ENCODE measurements at regions not wholly inside any gene's neighbourhood (a gene's known extent, or its start where the extent isn't known, plus 50 kb on each side); places are given as distances from the start of the nearest gene placed in this dataset.
"Not testable (repeated sequence)": the region's sequence is repeated elsewhere in the genome, so short reads cannot be mapped to it uniquely, and the experiment has no call there.

DNA sequence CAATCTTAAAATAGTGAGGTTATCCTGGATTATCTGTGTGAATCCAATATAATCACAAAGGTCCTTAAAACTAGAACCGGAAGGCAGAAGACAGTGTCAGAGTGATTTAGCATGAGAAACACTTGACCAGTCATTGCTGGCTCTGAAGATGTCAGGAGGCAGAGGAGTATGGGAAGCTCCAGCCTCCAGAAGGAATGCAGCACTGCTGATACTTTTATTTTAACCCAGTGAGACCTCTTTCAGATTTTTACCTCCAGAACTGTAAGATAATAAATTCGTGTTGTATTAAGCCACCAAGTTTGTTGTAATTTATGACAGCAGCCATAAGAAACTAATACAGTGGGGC is 134.4 kb upstream of the ZC3H12C start:
- Histone ChIP-seq H3K4me1 (ENCODE audit: control insufficient read depth, insufficient read depth, low read length) (no peaks in the 10 kb centered on the region), H3K27me3 (ENCODE audit: control insufficient read depth, insufficient read depth) (no peaks in the 10 kb centered on the region), H3K4me3 (ENCODE audit: low read length) (no peak overlapping the region), H3K9me3 (ENCODE audit: control insufficient read depth, low read length) (no peaks in the 10 kb centered on the region), H3K27ac (ENCODE audit: low read length) (no peak overlapping the region)
- no peak for DNase-seq
- no peak for ATAC-seq
- WGBS, result 59% methylated on average over 2 of the region's 2 CpGs
- intact Hi-C loops (cut with DNase I), result loop anchor here in 1 of 4 donors (10.0 kb wide), 1 partner anchor 136 kb away; the partner anchor contains the start of gene ZC3H12C

GRCh38 chr11:109960831-109961230 is 132.4 kb upstream of the ZC3H12C start:
- Histone ChIP-seq H3K27ac (ENCODE audit: low read length) (no peak overlapping the region), H3K4me1 (ENCODE audit: control insufficient read depth, insufficient read depth, low read length) (no peaks in the 10 kb centered on the region), H3K9me3 (ENCODE audit: control insufficient read depth, low read length) (no peaks in the 10 kb centered on the region), H3K4me3 (ENCODE audit: low read length) (no peak overlapping the region), H3K27me3 (ENCODE audit: control insufficient read depth, insufficient read depth) (no peaks in the 10 kb centered on the region)
- intact Hi-C loops (cut with DNase I), result no loop called here
- ATAC-seq, result peak; percentile 86 to 97
- 50% methylated on average over 2 of the region's 2 CpGs for WGBS
- DNase-seq, result peak; percentile 76 to 90 (median 85)

GRCh38 chr11:109961261-109961660 is 131.9 kb upstream of the ZC3H12C start:
- ATAC-seq (no peak), DNase-seq (no peak)
- no peaks in the 10 kb centered on the region for H3K4me1 ChIP-seq (ENCODE audit: control insufficient read depth, insufficient read depth, low read length)
- intact Hi-C loops (cut with DNase I), result no loop called here
- no peaks in the 10 kb centered on the region for H3K9me3 ChIP-seq (ENCODE audit: control insufficient read depth, low read length)
- no peaks in the 10 kb centered on the region for H3K27me3 ChIP-seq (ENCODE audit: control insufficient read depth, insufficient read depth)
- H3K27ac ChIP-seq (ENCODE audit: low read length), result no peak overlapping the region
- WGBS, result 86% methylated on average over 2 of the region's 2 CpGs
- no peak overlapping the region for H3K4me3 ChIP-seq (ENCODE audit: low read length)

DNA sequence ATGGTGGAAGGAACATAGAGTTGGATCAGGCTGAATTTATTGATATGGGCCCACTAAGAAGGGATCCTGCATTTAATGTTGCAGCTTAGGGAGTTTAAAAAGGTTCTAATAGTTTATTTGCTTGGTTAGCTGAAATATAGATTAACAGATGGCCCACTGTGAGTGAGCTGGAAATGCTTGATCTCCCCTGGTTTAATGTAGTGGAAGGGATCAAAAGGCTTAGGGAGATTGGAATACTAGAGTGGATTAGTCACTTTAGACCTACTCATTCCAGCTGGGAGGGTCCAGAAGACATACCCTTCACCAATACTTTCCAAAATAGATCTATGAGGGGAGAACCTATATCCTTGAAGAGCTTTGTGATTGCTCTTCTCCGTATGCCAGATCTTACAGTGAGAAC is 130.1 kb upstream of the ZC3H12C start:
- ATAC-seq, result no peak
- DNase-seq, result no peak
- H3K27ac ChIP-seq (ENCODE audit: low read length), result no peak overlapping the region
- H3K9me3 ChIP-seq (ENCODE audit: control insufficient read depth, low read length), result no peaks in the 10 kb centered on the region
- no peak overlapping the region for H3K4me3 ChIP-seq (ENCODE audit: low read length)
- 95% methylated on average over 1 of the region's 1 CpG for WGBS
- intact Hi-C loops (cut with DNase I), result no loop called here
- no peaks in the 10 kb centered on the region for H3K27me3 ChIP-seq (ENCODE audit: control insufficient read depth, insufficient read depth)
- no peaks in the 10 kb centered on the region for H3K4me1 ChIP-seq (ENCODE audit: control insufficient read depth, insufficient read depth, low read length)

- no peak overlapping the region for H3K27ac ChIP-seq (ENCODE audit: low read length)
- H3K4me1 ChIP-seq (ENCODE audit: control insufficient read depth, insufficient read depth, low read length), result no peaks in the 10 kb centered on the region
- intact Hi-C loops (cut with DNase I), result no loop called here
- over 99% methylated on average over 2 of the region's 2 CpGs for WGBS
- H3K27me3 ChIP-seq (ENCODE audit: control insufficient read depth, insufficient read depth), result no peaks in the 10 kb centered on the region
- no peaks in the 10 kb centered on the region for H3K9me3 ChIP-seq (ENCODE audit: control insufficient read depth, low read length)
- no peak overlapping the region for H3K4me3 ChIP-seq (ENCODE audit: low read length)
- ATAC-seq, result no peak
- no peak for DNase-seq
Observed at GRCh38 chr11:109964487-109964886, 128.7 kb upstream of the ZC3H12C start.

DNA sequence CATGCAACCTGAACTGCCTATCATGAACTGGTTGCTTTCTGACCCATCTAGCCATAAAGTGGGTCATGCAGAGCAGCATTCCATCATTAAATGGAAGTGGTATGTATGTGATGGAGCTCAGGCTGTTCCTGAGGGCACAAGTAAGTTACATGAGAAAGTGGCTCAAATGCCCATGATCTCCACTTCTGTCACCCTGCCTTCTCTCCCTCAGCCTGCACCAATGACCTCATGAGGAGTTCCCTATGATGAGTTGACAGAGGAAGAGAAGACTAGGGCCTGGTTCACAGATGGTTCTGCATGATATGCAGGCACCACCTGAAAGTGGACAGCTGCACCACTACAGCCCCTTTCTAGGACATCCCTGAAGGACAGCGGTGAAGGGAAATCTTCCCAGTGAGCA is 127.7 kb upstream of the ZC3H12C start:
- H3K4me1 ChIP-seq (ENCODE audit: control insufficient read depth, insufficient read depth, low read length); ATAC-seq; H3K27me3 ChIP-seq (ENCODE audit: control insufficient read depth, insufficient read depth); H3K27ac ChIP-seq (ENCODE audit: low read length); intact Hi-C loops (cut with DNase I); H3K4me3 ChIP-seq (ENCODE audit: low read length); H3K9me3 ChIP-seq (ENCODE audit: control insufficient read depth, low read length); DNase-seq: not testable (repeated sequence)
- 98% methylated on average over 1 of the region's 1 CpG for WGBS

GRCh38 chr11:109965926-109966325 is 127.3 kb upstream of the ZC3H12C start:
- H3K4me1 ChIP-seq (ENCODE audit: control insufficient read depth, insufficient read depth, low read length); H3K4me3 ChIP-seq (ENCODE audit: low read length); intact Hi-C loops (cut with DNase I); H3K27me3 ChIP-seq (ENCODE audit: control insufficient read depth, insufficient read depth); DNase-seq; H3K27ac ChIP-seq (ENCODE audit: low read length); ATAC-seq; H3K9me3 ChIP-seq (ENCODE audit: control insufficient read depth, low read length): not testable (repeated sequence)
- WGBS, result 85% methylated on average over 2 of the region's 2 CpGs

DNA sequence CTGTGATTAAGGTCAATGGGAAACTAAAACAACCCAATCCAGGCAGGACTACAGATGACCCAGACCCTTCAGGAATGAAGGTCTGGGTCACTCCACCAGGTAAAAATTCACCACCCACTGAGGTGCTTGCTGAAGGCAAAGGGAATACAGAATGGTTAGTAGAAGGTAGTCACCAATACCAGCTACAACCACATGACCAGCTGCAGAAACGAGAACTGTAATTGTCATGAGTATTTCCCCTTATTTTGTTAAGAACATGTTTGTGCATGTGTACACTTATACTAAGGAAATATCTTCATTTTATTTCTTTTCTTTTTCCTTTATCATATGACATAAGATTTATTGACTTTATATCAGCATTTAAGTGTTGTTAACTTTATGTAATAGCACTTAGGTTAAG is 126.1 kb upstream of the ZC3H12C start:
- ATAC-seq, result not testable (repeated sequence)

DNA sequence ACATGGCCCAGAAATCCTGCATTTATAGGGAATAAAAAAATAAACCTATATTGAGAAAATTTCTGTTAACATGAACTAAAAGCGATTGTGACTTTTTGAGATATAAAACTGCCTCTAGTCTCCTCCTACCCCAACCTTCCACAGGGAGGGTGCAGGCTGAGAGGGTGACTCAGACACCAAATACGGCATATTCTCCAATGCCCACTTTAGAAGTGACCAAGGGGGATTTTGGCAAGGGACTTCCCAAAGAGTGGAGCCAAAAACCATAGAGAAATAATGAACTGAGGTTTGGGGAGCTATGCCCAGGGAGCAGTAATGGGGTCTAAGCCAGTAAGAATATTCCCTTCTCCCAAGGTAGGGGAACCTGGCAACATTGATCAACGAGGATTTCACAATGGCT is 124.9 kb upstream of the ZC3H12C start:
- 95% methylated on average over 3 of the region's 3 CpGs for WGBS
- Histone ChIP-seq H3K27ac (ENCODE audit: low read length) (no peak overlapping the region), H3K4me1 (ENCODE audit: control insufficient read depth, insufficient read depth, low read length) (peaks cover 6% of the 10 kb centered on the region), H3K27me3 (ENCODE audit: control insufficient read depth, insufficient read depth) (no peaks in the 10 kb centered on the region), H3K9me3 (ENCODE audit: control insufficient read depth, low read length) (no peaks in the 10 kb centered on the region), H3K4me3 (ENCODE audit: low read length) (no peak overlapping the region)
- intact Hi-C loops (cut with DNase I), result no loop called here
- DNase-seq, result no peak
- no peak for ATAC-seq

More for the DNA sequence above, 126.1 kb upstream of the ZC3H12C start:
- DNase-seq; H3K9me3 ChIP-seq (ENCODE audit: control insufficient read depth, low read length); intact Hi-C loops (cut with DNase I); H3K4me1 ChIP-seq (ENCODE audit: control insufficient read depth, insufficient read depth, low read length); H3K27ac ChIP-seq (ENCODE audit: low read length); H3K27me3 ChIP-seq (ENCODE audit: control insufficient read depth, insufficient read depth); H3K4me3 ChIP-seq (ENCODE audit: low read length): not testable (repeated sequence)
- WGBS, result 81% methylated on average over 1 of the region's 1 CpG

DNA sequence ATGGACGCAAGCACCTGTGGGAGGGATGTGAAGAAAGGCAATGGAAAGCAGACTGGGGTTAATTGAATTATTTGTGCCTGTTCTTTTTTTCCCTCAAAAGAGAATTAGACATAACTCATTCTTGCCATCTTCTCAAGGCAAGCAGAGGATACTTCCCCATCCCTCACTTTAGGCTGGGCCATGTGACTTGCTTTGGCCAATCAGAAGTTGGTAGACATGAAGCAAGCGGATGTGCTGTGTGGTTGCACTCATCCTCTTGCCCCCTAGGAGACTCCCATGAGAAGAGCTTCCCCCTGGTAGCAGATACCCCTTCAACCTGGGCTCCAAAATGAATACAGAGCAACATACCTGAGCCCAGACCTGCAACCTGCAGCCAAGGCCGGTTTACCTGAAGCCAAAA is 124.4 kb upstream of the ZC3H12C start:
- WGBS, result 95% methylated on average over 3 of the region's 3 CpGs
- Histone ChIP-seq H3K27ac (ENCODE audit: low read length) (no peak overlapping the region), H3K4me1 (ENCODE audit: control insufficient read depth, insufficient read depth, low read length) (peaks cover 8% of the 10 kb centered on the region), H3K4me3 (ENCODE audit: low read length) (no peak overlapping the region), H3K9me3 (ENCODE audit: control insufficient read depth, low read length) (no peaks in the 10 kb centered on the region), H3K27me3 (ENCODE audit: control insufficient read depth, insufficient read depth) (no peaks in the 10 kb centered on the region)
- no peak for ATAC-seq
- DNase-seq, result no peak
- intact Hi-C loops (cut with DNase I), result no loop called here

DNA sequence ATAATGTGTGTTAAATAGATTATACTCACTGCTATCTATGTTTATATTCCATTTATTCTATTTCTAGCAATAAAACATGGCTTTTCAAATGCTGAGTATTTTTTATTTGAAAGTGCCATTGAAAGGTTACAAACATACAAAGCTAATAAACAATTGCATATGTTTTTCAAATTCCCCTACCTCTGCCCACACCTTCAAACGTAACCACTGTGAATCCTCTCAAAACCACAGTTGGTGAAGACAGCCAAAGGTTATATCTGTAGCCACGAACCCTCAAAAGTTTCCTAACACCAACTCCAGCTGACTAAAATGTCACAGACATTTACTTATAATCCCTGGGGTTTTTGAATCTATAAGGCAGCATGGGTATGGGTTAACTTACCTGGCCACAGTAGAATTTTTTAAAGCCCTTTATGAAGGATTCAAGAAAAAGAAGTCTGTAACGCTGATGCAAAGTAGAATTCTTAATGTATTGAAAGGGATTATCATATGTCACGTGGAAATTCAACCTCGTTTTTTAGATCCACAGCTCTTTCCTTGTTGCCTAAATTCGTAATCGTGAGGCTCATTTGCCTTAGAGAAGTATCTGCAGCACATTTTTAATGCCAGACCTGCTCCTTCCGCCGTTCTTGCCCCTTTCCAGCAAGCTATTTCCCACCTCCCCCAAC is 122.5 kb upstream of the ZC3H12C start:
- Histone ChIP-seq H3K4me1 (ENCODE audit: control insufficient read depth, insufficient read depth, low read length) (peaks cover 8% of the 10 kb centered on the region), H3K4me3 (ENCODE audit: low read length) (no peak overlapping the region), H3K27me3 (ENCODE audit: control insufficient read depth, insufficient read depth) (no peaks in the 10 kb centered on the region), H3K9me3 (ENCODE audit: control insufficient read depth, low read length) (no peaks in the 10 kb centered on the region), H3K27ac (ENCODE audit: low read length) (no peak overlapping the region)
- no peak for ATAC-seq
- 69% methylated on average over 9 of the region's 9 CpGs for WGBS
- intact Hi-C loops (cut with DNase I), result no loop called here
- DNase-seq, result no peak

DNA sequence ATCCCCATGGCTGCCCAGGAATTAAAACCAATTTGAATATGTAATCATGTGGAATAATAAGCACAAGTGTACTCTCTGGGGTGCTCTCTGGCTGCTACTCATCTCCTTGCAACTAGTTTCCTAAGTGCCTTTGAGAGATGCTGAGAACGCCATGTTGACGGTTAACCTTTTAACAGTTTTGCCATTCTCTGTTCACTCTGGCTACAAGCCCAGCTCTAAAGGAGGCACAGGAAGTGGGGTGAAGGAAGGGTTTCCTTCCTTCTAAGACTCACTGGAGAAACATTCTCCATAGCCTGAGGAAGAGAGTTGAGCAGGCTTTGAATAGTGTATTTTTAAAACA is 122.0 kb upstream of the ZC3H12C start:
- Histone ChIP-seq H3K9me3 (ENCODE audit: control insufficient read depth, low read length) (no peaks in the 10 kb centered on the region), H3K4me1 (ENCODE audit: control insufficient read depth, insufficient read depth, low read length) (peaks cover 8% of the 10 kb centered on the region), H3K27me3 (ENCODE audit: control insufficient read depth, insufficient read depth) (no peaks in the 10 kb centered on the region), H3K27ac (ENCODE audit: low read length) (no peak overlapping the region), H3K4me3 (ENCODE audit: low read length) (no peak overlapping the region)
- WGBS, result 20% methylated on average over 2 of the region's 2 CpGs
- intact Hi-C loops (cut with DNase I), result no loop called here
- ATAC-seq (peak; percentile 75 to 95), DNase-seq (no peak)

Measured in right cardiac atrium (tissue), 5 donors.